Esophagus squamous epithelium (tissue), 4 donors: ENCODE measurements at regions not wholly inside any gene's neighbourhood (a gene's known extent, or its start where the extent isn't known, plus 50 kb on each side); places are given as distances from the start of the nearest gene placed in this dataset.

Experiments
- POLR2A ChIP-seq, 4 donors: fragments of 450-650 bp; IDR thresholded peaks; one replicate each; pipeline ENCODE4 v1.6.1; 2017; ENCODE audit warnings: antibody characterized with exemption in 4 of 4, mild to moderate bottlenecking in 4 of 4, moderate library complexity in 3 of 4
- TF ChIP-seq, protein P1 (sequence below), 6 experiments: fragments of 450-650 bp in 4 of 6; fragments of 200-600 bp in 2 of 6; sonication (generic) in 2 of 6; IDR thresholded peaks; one replicate each; pipeline ENCODE4 v1.5.1; 2016 to 2019; ENCODE audit warnings: antibody characterized with exemption in 6 of 6, mild to moderate bottlenecking in 4 of 6, moderate library complexity in 4 of 6

DNA sequence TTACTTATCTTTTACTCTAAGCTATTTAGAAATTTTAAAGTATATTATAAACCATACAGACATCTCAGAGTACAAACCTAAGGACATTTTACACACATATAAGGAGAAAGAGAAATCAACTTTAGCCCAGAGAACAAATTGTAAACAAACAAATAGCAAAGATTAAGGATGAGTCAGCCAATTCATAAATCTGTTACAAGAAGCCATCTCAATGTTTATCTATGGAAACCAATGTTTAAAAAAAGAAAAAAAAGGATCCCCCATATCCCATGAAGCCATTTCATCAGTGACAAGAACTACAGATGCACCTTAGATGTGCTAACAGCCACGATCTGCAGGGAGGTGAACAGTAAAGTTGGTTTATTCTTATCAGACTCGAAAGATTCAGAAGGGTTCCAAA is 437.1 kb downstream of the SHQ1 start:
- TF ChIP-seq, protein P1, sequence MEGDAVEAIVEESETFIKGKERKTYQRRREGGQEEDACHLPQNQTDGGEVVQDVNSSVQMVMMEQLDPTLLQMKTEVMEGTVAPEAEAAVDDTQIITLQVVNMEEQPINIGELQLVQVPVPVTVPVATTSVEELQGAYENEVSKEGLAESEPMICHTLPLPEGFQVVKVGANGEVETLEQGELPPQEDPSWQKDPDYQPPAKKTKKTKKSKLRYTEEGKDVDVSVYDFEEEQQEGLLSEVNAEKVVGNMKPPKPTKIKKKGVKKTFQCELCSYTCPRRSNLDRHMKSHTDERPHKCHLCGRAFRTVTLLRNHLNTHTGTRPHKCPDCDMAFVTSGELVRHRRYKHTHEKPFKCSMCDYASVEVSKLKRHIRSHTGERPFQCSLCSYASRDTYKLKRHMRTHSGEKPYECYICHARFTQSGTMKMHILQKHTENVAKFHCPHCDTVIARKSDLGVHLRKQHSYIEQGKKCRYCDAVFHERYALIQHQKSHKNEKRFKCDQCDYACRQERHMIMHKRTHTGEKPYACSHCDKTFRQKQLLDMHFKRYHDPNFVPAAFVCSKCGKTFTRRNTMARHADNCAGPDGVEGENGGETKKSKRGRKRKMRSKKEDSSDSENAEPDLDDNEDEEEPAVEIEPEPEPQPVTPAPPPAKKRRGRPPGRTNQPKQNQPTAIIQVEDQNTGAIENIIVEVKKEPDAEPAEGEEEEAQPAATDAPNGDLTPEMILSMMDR (IDR thresholded peaks at IDR 0.05), result no peak
- TF ChIP-seq POLR2A (IDR thresholded peaks at IDR 0.05), result no peak
